ENCODE measurements at regions not wholly inside any gene's neighbourhood (a gene's known extent, or its start where the extent isn't known, plus 50 kb on each side); places are given as distances from the start of the nearest gene placed in this dataset.

DNA sequence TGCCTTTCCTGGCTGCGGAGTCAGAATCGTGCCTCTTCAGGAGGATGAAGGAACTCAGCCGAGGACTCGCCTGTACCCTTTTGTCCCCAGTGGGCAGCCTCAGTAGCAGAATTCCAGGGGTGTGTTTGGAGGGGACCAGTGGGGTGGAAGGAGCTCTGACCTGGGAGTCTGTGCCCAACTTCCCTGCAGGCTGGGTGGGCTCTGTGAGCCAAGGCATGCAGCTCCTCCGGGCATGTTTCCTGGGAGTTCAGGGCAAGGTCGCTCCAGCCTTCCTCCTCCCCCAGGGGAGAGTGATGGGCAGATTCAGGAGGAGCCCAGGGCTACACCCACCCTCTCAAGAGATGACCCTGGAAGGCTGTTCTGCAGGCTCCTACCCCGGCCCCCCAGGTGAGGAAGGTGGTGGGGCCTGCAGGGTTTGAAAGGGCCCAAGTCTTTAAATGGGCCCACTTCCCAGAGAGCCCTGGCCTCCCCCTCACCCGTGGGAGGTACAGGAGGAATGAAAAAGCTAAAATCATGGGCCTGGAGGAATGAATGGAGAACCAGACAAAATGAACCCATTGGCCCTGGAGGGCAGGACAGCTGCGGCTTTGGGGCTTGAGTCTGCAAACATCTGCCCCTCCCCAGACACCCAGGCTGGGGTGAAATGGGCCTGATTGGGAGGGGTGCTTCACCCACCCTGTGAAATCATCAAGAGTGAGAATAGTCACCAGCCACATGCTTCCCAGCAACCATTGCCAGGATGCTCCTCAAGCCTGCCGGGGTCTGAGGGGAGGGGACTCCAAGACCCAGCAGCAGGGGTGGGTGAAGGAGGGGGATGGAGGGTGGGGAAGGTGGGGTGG lies 77.6 kb upstream of the PMEPA1 start:
- Histone ChIP-seq H2BK120ac (ENCODE audit: low read depth, low read length) (no peak overlapping the region), H3K56ac (ENCODE audit: extremely low read depth, insufficient read depth, low read length) (no peak overlapping the region), H2BK5ac (ENCODE audit: low read depth, low read length, poor library complexity, severe bottlenecking) (no peak overlapping the region), H3K27me3 (ENCODE audit: control insufficient read depth, insufficient read depth, low read length) (peaks cover 5% of the 10 kb centered on the region; the same call in 1 of the 2 replicates), H4K91ac (ENCODE audit: insufficient read depth, low read depth, low read length) (no peak overlapping the region), H2BK15ac (ENCODE audit: low read depth, low read length) (no peak overlapping the region), H4K8ac (ENCODE audit: low read depth in 2 of 2, low read length in 2 of 2) (no peak overlapping the region), H3K9ac (ENCODE audit: low read depth, low read length) (no peak overlapping the region), H3K18ac (ENCODE audit: low read depth, low read length) (no peak overlapping the region), H3K4me3 (ENCODE audit: insufficient read depth, low read depth, low read length) (no peak overlapping the region), H3K27ac (ENCODE audit: insufficient read depth, low read length) (no peak overlapping the region), H3K9me1 (ENCODE audit: insufficient read depth, low read length) (no peaks in the 10 kb centered on the region), H3K14ac (replicated peaks; ENCODE audit: low read depth, low read length) (no peak overlapping the region), H3K9me3 (ENCODE audit: control insufficient read depth, insufficient read depth, low read length) (no peaks in the 10 kb centered on the region), H3K4me2 (ENCODE audit: low read depth, low read length) (no peak overlapping the region), H2AK5ac (ENCODE audit: low read depth, low read length) (no peak overlapping the region), H3K79me1 (ENCODE audit: low read depth in 1 of 2, low read length in 2 of 2) (no peaks in the 10 kb centered on the region), H2BK20ac (ENCODE audit: low read depth, low read length) (no peak overlapping the region), H3K36me3 (ENCODE audit: control insufficient read depth, insufficient read depth, low read length) (no peaks in the 10 kb centered on the region), H3K4me1 (ENCODE audit: control insufficient read depth, insufficient read depth, low read length) (no peaks in the 10 kb centered on the region), H3K4ac (ENCODE audit: low read depth, low read length) (no peak overlapping the region), H2AK9ac (replicated peaks; ENCODE audit: low read depth, low read length, poor library complexity) (no peak overlapping the region), H3K23ac (ENCODE audit: low read depth, low read length) (no peak overlapping the region), H4K20me1 (ENCODE audit: insufficient read depth, low read length) (no peaks in the 10 kb centered on the region), H2AFZ (replicated peaks; ENCODE audit: low read length, poor library complexity) (no peak overlapping the region), H4K5ac (ENCODE audit: low read depth, low read length) (no peak overlapping the region)
- no CpG with 5 or more reads among the region's 10 CpGs for WGBS, 2 experiments (ENCODE audit: extremely low coverage in 2 of 2, insufficient read length in 1 of 2)
- TF ChIP-seq RCOR1 (IDR thresholded peaks at IDR 0.05; ENCODE audit: insufficient replicate concordance, low read length) = no peak
- TF ChIP-seq MXI1 (IDR thresholded peaks at IDR 0.05; ENCODE audit: borderline replicate concordance, low read depth, low read length) = no peak
- TF ChIP-seq, protein P1, sequence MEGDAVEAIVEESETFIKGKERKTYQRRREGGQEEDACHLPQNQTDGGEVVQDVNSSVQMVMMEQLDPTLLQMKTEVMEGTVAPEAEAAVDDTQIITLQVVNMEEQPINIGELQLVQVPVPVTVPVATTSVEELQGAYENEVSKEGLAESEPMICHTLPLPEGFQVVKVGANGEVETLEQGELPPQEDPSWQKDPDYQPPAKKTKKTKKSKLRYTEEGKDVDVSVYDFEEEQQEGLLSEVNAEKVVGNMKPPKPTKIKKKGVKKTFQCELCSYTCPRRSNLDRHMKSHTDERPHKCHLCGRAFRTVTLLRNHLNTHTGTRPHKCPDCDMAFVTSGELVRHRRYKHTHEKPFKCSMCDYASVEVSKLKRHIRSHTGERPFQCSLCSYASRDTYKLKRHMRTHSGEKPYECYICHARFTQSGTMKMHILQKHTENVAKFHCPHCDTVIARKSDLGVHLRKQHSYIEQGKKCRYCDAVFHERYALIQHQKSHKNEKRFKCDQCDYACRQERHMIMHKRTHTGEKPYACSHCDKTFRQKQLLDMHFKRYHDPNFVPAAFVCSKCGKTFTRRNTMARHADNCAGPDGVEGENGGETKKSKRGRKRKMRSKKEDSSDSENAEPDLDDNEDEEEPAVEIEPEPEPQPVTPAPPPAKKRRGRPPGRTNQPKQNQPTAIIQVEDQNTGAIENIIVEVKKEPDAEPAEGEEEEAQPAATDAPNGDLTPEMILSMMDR (conservative IDR thresholded peaks at IDR 0.05; ENCODE audit: low read depth, low read length) = no peak
- TF ChIP-seq, protein P2, sequence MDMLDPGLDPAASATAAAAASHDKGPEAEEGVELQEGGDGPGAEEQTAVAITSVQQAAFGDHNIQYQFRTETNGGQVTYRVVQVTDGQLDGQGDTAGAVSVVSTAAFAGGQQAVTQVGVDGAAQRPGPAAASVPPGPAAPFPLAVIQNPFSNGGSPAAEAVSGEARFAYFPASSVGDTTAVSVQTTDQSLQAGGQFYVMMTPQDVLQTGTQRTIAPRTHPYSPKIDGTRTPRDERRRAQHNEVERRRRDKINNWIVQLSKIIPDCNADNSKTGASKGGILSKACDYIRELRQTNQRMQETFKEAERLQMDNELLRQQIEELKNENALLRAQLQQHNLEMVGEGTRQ (IDR thresholded peaks at IDR 0.05; ENCODE audit: low read depth, low read length) = no peak
- TF ChIP-seq BHLHE40 (IDR thresholded peaks at IDR 0.05; ENCODE audit: low read depth, low read length) = no peak
- no peak for TF ChIP-seq CEBPB (IDR thresholded peaks at IDR 0.05; ENCODE audit: low read depth, low read length)
- TF ChIP-seq SMC3 (IDR thresholded peaks at IDR 0.05; ENCODE audit: low read depth, low read length) = no peak
- TF ChIP-seq FOS (IDR thresholded peaks at IDR 0.05; ENCODE audit: low read depth, low read length) = no peak
- TF ChIP-seq RFX5 (IDR thresholded peaks at IDR 0.05; ENCODE audit: low read depth, low read length) = no peak
- no peak for TF ChIP-seq MAFK (IDR thresholded peaks at IDR 0.05; ENCODE audit: low read depth, low read length)
- TF ChIP-seq, protein P3, sequence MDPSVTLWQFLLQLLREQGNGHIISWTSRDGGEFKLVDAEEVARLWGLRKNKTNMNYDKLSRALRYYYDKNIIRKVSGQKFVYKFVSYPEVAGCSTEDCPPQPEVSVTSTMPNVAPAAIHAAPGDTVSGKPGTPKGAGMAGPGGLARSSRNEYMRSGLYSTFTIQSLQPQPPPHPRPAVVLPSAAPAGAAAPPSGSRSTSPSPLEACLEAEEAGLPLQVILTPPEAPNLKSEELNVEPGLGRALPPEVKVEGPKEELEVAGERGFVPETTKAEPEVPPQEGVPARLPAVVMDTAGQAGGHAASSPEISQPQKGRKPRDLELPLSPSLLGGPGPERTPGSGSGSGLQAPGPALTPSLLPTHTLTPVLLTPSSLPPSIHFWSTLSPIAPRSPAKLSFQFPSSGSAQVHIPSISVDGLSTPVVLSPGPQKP (IDR thresholded peaks at IDR 0.05; ENCODE audit: borderline replicate concordance, low read depth, low read length) = no peak
- no peak for TF ChIP-seq NFE2L2 (IDR thresholded peaks at IDR 0.05; ENCODE audit: low read depth, low read length)
- no peak for TF ChIP-seq POLR2A (IDR thresholded peaks at IDR 0.05; ENCODE audit: low read depth, low read length)
- no peak for TF ChIP-seq MAZ (IDR thresholded peaks at IDR 0.05; ENCODE audit: borderline replicate concordance, low read depth, low read length)
- no peak for ATAC-seq (ENCODE audit: low read depth)
- dilution Hi-C loops (cut with HindIII; ENCODE audit: low sequenced_read_pairs, unreplicated experiment) = no loop called here
- no TSS peak for BruUV-seq (replicated peaks)
- in situ Hi-C loops (cut with MboI; ENCODE audit: low sequenced_read_pairs) = no loop called here
- ChIA-PET POLR2A (ENCODE audit: unreplicated experiment) (no interaction called here), CTCF (no interaction called here)
- intact Hi-C loops (cut with micrococcal nuclease) = no loop called here
- DNase-seq = no peak

All from IMR-90 (cell line).